Non-pigmented ciliary epithelial cell (primary cell): ENCODE measurements at regions not wholly inside any gene's neighbourhood (a gene's known extent, or its start where the extent isn't known, plus 50 kb on each side); places are given as distances from the start of the nearest gene placed in this dataset.

ENCODE experiments used
- DNase-seq: peaks from one replicate; pipeline ENCODE4 v3.0.0-alpha.2; 2010; ENCODE audit warnings: low read depth

DNA sequence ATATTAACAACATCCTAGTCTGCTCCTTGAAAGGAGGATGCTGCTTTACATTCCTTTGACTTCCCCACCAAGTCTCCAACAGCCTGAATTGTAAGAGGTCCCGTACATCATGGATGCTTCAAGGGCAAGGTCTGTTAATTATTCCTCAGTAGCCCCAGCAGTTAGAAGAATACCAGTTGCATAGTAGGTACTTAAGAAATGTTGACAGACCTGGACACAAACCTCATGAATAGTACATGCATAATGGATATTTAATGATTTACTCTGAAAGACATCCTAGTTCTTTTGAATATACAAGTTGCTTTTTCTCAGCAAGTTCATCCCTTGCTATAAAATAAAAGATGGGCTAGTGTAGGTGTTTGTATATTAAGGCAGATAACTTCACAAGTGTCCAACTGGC is 112.1 kb upstream of the DPYD start:
- DNase-seq, result no peak

DNA sequence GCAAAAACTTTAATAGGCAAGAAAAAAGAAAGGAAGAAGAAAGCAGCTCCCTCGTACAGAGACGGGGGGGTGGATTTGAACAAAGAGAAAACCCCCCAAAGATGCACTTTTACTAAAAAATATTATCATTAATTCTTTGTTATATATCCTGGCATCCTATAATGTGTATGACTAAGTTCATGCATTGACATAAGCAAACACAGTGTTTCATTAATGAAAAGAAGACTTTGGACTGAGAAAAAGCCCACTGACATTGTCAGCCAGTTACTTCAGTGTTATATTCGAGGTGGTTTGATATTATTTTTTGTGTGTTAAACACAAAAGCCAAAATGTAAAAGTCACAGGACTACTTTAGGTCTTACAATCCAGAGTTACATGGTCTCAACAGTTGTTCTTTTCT is 110.1 kb upstream of the DPYD start:
- no peak for DNase-seq

DNA sequence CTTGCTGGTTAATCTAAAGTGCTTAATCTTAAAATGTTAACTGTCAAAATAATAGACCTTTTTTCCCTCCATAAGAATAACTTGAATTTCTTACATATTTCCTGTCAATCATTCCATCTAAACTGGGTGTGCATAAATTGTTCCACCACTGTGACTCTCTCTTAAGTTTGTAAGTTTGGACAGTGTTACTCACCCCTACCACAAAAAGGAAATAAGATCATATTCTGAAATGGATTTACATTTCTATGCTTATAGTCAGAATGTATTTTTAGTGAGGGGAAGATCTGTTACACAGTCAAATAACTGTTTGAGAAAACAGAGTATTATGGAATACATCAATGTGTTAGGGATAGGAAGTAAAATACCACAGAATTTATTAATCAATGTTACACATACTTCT is 109.6 kb upstream of the DPYD start:
- DNase-seq, result no peak

DNA sequence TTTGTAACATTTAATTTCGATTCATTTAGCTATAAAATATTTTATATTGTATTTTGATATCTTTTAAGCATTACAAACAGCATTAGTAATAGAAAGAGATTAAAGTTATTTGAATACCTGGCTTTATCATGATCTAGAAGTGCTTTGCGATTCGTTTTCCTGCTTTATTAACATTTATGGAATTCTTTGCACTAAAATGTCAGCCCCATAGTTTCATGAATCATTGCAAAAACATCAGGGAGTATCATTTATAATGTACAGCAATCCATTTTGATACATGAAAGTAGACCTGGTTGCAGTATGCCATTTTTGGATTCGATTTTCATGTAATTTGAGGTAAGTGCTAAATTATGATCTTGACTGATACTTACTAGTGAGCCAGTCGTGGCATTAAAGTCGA is 108.0 kb upstream of the DPYD start:
- DNase-seq, result no peak

DNA sequence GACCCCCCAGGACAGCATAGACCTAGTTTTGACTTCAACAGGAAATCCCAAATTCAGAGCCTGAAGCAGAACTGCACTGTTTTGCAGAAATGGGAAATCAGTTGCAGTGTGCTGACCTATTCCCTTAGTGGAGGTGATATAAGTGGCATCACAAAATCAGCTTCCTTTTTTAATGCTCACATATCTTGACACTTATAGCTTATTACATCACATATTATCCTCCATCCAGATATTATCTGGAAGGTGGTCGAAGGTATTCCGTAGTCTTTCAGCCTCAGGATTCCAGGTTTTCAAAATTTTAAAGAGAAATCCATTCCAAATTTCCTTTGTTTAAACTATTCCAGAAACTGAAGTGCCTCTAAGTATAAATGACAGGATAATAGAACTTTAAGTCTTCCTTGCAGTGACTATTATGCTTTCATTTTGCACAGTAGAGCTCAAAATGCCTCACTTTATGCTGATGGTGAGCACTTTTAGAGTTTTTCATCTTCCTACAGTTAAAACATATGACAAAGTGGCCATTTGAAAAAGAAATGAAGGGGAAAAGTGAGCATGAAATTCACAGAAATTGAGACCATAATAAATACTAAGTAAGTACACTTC is 106.4 kb upstream of the DPYD start:
- DNase-seq, result no peak

DNA sequence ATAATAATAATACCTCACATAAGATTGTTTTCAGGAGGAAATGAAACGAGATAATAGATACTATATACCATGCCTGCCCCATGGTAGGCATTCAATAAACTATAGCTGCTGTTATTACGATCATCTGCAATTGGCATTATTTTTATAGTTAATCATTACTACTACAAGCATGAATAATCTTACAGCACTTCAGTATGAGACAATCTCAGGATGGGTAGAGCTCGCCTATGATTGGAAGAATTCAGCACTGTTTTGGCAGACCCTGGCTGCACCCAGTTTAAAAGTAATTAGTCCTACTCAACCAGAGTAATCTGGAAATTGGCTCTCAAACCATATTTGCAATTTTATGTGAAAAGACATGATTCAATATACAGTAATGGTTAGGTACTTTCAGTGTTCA is 105.0 kb upstream of the DPYD start:
- no peak for DNase-seq

DNA sequence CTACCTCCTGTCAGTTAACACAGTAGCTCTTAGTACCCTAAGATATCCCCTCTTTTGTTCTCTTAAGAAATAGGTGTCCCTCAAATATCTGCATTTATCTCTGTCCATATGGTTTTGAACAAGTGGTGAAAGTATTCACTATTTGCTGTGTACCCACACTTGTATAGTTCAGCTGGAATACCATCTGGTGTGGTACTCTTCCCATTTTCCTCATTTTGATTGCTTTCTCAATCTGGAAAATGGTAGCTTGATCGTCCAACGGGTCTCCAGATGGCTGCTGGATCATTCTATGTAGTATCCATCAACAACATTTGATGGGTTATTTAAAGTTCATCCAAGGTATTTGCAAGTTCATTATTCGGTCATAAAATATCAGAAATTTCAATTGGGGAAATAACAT is 100.3 kb upstream of the DPYD start:
- no peak for DNase-seq

DNA sequence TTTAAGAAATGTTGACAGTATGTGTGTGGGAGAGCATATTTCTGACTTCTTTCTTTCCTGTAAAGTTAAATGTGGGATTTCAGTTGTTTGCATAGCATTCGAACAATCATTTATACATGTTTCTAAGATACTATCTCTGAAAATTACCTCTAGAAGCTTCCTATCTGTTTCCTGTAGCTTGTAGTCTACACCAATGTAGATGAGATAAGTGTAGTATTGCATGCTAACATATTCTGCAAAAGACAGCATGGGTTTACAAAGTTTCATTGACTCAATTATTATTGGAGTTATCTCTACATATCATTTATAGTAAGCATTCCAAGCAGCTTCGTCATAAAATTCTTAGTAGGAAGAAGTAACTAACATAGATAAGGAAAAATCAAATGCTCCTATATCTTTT is 98.9 kb upstream of the DPYD start:
- DNase-seq, result no peak

DNA sequence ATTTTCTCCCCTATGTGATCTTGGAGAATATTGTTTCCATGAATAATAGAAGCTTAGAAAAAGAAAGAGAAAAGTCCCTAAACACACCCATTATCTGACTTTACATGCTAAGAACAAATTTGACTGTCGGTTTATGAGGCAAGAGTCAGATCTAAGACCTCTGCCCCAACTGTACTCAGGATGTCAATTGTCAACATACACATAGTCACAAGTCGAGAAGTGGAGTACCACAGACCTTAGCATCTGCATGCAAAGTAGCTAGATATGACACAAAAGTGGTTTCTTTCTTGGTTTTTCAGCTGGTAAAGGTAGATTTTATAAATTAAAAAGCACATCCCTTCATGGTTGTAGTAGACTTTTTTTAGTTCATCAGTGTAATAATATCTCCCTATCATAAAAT is 97.2 kb upstream of the DPYD start:
- DNase-seq, result no peak

DNA sequence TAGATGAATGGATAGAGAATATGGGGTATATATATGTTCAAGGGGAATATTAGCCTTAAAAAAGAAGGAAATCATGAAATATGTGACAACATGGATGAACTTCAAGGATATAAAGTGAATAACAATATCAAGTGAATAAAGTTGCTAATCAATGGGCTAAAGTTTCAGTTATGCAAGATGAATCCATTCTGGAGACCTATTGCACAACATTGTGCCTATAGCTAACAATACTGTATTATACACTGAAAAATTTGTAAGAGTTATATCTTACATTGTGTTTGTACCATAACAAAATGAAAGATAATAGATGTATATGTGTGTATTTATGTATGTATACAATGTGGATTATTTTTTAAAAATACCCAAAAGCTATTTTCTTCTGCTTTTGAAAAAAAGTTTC is 96.3 kb upstream of the DPYD start:
- no peak for DNase-seq

DNA sequence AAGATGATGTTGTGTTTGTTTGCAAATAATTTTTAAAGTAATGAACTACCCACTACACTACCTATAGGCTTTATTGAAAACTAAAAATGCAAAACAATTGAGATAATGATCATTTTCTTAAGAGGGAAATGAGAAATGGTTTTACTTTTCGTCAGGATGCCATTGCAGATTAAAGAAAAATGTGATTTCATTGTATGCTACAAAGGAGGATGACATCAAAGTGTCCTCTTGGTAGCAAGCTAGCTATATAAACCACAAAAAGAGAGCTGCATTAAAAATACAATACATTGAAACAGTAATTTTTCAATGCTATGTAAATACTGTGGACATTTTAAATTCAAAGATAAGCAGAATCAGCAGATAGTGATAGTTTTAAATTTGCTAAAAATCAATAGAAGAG is 87.5 kb upstream of the DPYD start:
- no peak for DNase-seq

DNA sequence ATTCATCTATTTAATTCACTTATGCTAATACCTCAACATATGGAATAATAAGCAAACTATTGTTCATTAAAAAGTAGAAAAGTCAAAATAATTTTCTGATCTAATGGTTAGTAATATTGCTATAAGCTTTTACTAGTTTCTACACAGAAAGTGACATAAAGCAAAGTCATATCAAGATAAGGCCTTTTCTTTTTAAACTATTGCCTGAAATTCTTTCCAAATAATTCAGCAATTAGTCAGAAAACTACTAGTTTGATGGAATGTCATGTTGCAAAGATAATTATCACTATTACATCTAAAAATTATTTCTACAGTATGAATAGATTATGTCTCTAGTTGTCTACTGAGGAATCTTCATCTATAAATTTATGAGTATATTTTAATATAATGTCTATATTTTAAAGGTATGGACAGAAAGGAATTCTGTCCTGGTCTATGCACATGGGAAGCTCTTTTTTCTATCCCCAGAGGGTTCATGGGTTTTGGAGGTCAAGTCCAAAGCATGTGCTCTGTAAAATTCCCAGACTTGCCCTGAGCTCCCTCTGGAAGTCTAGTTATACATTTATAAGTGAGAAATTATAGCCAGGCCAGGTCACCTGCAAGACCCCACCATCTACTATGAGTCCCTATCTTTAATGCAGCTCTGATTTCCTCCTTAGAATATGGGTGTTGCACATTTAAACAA is 84.6 kb upstream of the DPYD start:
- no peak for DNase-seq

DNA sequence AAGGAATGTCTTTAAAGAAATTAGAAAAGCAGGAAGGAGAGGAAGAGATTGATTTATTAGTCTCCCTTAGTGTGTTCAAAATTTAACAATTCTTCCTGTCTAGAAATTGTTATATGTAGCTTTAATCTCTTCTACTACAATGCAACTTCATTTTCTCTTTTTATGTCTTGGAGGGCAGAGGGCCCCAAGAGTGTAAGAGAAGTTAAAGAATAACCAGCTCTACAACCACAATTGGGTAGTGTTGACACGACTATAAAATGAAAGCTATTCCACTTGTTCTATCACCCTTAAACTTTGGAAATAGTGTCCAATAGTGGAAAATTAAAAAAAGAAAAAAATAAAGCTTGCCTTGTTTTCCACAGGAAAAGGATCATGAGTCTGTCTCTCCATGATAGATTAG is 82.6 kb upstream of the DPYD start:
- DNase-seq, result no peak

DNA sequence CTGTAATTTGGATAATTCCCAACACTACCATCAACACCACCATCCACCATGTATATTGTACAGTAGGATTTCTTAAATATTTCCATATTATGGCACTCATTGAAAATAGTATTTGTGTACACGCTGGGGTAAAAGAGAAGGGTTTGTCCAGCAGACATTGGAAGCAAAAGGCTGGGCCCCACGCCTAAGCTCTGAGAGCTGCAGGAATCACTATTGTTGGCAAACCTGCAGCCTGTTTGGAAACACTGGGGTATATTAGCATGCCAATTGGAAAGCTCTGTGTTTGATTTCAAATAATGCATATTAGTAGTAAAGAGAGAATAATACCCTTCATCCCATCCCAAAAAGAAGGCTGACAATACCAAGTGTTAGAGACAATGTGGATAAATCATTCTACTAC is 81.5 kb upstream of the DPYD start:
- no peak for DNase-seq

DNA sequence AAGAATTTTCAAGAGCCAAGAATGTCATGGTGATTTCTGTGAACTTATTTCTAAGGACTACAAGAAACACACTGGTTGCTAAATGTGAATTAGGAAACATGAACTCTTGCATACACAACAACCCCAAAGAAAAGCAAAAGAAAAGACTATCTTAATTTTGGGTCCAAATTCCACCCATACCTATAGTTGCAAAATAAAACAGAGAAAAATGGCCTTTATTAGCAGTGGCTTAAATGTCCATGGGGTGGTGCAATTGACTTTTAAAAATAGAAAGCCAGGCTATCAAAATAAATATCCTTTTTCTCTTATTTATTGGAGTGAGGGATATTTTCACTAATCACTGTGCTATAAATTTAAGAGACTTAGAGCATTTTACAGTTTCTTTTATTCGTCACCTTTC is 80.9 kb upstream of the DPYD start:
- no peak for DNase-seq

DNA sequence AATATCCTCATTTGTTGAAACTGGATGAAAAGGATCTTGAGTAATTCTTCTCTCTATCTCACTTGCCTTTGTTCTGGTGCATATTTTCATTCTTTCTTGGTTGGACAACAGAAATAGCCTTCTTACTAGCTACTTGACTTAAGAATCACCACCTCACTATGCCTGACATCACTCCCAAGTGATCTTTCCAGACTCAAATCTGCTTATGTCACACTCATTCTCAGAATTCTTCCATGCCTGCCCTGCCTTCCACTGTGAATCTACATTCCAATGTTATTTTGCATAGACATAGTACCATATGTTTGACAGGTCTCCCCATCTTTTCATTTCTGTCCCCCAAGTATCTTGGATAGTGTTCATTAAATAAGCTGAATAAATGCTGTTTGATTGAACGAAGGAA is 78.5 kb upstream of the DPYD start:
- peak; percentile 97 for DNase-seq

DNA sequence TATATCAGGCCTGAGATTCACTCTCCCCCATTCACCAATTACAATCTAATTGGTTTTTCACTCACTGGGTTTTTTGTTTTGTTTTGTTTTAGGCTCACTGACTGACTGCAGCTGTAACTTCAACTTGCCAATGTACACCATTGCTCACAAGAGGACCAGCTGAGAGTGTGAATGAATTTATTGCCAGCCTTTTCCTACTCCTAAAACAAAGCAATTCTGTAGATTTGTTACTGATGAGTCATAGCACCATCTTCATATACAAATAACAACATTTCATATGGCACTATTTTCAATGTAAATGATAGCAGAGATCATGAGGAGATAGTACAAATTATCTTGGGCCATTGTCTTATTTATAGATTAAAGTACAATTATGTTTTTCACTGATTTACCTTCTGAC is 76.0 kb upstream of the DPYD start:
- no peak for DNase-seq

DNA sequence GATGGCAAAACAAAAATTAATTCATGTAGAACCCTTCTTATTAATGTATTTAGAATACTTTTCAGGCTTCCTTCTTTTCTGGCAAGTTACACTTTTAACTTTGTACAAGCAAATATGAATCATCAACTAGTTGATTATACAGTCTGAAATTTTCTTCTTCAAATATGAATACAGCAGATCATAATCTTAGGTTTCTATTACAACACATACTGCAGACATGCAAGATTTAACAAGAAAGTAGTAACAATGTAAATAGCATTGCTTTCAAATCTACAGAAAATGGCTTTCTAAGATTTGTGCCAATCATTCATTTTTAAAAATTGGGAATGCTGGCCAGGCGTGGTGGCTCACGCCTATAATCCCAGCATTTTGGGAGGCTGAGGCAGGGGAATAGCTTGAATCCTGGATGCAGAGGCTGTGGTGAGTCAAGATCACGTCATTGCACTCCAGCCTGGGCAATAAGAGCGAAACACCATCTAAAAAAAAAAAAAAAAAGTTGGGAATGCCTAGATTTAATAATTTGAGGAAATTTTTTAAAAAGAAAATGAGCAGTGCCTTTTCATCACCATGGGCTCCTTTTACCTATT is 68.4 kb upstream of the DPYD start:
- no peak for DNase-seq

DNA sequence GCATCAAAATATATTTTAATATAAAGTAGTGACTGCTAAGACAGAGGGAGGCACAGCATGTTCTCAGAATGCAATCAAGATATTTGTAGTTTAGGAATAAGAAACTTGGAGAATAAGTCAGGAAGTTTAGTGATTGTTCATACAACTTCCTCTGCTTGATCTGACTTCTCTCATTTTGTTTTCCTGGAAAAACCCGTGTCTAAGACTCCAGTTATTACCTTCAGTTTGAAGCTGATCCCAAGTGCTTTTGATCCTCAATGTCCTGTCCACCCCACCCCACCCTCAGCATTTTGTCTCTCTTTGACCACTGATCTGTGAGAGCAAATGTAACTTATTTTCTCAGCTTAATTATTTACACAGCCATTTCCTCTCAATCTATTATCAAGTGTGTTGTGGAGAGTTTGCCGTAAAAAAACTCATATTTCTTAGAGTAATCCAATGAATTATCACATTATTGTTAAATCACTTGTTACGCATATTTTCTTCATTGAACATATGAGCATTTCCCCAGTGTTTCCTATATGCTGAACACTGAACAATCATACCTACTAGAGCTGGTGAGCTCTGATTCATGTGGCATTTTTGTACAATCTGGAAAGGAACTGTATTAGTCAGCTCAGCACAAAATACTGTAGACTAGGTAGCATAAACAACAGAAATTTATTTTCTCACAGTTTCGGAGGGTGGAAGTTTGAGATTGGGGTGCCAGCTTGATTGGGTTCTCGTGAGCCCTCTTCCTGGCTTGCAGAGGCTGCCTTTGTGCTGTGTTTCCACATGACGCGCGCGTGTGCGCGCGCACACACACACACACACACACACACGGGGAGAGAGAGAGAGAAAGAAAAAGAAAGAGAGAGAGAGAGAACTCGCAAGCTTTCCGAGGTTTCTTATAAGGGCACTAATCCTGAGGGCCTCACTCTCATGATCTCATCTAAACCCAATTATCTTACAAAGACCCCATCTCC is 65.5 kb upstream of the DPYD start:
- no peak for DNase-seq

DNA sequence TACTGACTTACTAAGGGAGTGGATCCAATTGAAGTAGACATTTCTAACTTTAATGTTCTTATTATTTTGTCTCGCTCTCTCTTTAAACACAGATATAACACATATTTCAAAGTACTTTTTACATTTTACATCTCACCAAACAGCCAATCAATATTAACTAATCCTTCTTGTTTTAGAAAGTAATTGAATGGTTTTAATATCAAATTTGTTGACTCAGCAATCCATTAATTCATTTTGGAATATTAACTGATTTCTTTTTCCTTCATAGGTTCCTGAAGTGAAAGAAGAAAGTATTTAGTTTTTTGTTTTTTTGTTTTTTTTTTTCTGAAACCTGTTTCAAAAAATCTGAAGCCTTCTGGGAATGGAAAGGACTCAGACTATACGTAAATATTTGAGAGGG is 62.3 kb upstream of the DPYD start:
- no peak for DNase-seq

DNA sequence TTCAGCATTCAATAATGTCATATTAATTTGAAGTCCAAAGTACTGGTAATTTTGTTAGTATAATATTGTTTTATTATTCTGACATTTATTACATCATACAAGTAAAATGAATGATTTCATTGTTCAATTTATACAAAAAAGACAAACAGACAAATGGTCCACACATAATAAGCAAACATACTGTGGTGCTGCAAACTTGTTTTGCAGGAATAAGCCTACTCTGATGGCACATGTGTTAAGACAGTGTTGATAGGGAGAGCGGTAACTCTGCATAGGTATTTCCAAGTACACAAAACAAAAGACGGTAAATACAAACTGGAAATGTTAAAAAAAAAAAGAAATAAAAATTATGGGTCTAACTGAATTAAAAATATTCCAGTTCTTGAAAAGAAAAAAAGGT is 59.7 kb upstream of the DPYD start:
- no peak for DNase-seq

DNA sequence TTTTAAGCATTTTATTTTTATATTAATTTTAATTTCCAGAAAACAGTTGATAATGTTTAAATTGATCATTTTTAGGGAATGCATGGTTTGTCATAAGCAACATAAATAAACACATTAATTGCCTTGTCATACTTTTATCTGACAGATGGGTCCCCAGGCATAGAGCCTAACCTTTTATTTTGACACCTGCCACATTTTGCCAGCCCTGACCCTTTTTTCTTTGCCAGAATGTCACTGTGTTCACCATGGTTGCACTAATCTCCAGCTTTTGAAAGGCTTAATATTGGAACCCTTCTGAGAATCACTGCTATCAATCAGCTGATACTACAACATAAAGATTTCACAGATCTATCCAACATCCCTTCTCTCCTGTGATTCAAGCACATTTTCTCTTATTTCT is 56.0 kb upstream of the DPYD start:
- DNase-seq, result no peak
